HCT116 (cell line): ENCODE measurements at regions not wholly inside any gene's neighbourhood (a gene's known extent, or its start where the extent isn't known, plus 50 kb on each side); places are given as distances from the start of the nearest gene placed in this dataset.

Experiments
- ATAC-seq: fragments of 200-7000 bp; cut with Tn5 transposase; 2 replicates; pipeline ENCODE4 v1.9.1; 2020; ENCODE audit warnings: mild to moderate bottlenecking, moderate library complexity
- BruUV-seq: library from RNA; stranded (reverse); fragments of 400-500 nt; replicated peaks from 2 replicates; lab custom pipeline; 2021; lab: Mats Ljungman, UMichigan
- CTCF ChIA-PET: fragments of 300-600 bp; sonication (Branson Sonifier 250); formaldehyde crosslinking; loops from one replicate; lab custom pipeline; 2021; ENCODE audit warnings: antibody characterized with exemption; lab: Charles Lee
- POLR2A ChIA-PET: fragments of 300-600, 350-600 bp; sonication (Branson Sonifier 250); formaldehyde crosslinking; loops from one replicate; lab custom pipeline; 2021; ENCODE audit warnings: antibody characterized with exemption; lab: Charles Lee
- RAD21 ChIA-PET, 2 experiments: fragments of 300-600 bp; sonication (Branson Sonifier 250); formaldehyde crosslinking; loops; one replicate each; lab custom pipeline; 2023; ENCODE audit warnings: low total read pairs in 2 of 2; ENCODE audit not compliant: uncharacterized antibody in 2 of 2, unreplicated experiment in 2 of 2, low non-redundant PET in 1 of 2; lab: Charles Lee
- DNase-seq: peaks from one replicate; pipeline ENCODE4 v3.0.0-alpha.2; 2010; ENCODE audit warnings: low read depth, low spot score
- H2AFZ ChIP-seq: fragments of 200-600 bp; shearing (Covaris generic), sonication (generic); 2 replicates; pipeline ENCODE4 v1.6.1; 2017; ENCODE audit warnings: low read depth, mixed run types, mixed read lengths, antibody characterized with exemption, low read length; ENCODE audit not compliant: poor library complexity, severe bottlenecking
- H3K27ac ChIP-seq: 2 replicates; pipeline ENCODE4 v1.5.1; 2012; ENCODE audit warnings: low read depth, low read length
- H3K27me3 ChIP-seq: fragments of 200-600 bp; sonication (generic); 2 replicates; pipeline ENCODE4 v1.6.1; 2016; ENCODE audit warnings: mixed run types, low read length, mixed read lengths; ENCODE audit not compliant: insufficient read depth
- H3K36me3 ChIP-seq, 2 experiments: fragments of 200-500 bp in 1 of 2; fragments of 200-600 bp in 1 of 2; sonication (Bioruptor generic) in 1 of 2; sonication (generic) in 1 of 2; 2 replicates each; pipeline versions ENCODE4 v1.5.1 to v1.6.1; 2014 to 2016; ENCODE audit warnings: low read length in 2 of 2, inconsistent platforms in 1 of 2, mixed read lengths in 1 of 2, mixed run types in 1 of 2; ENCODE audit not compliant: insufficient read depth in 2 of 2, control insufficient read depth in 1 of 2
- H3K4me1 ChIP-seq, 2 experiments: fragments of 200-600 bp in 1 of 2; sonication (generic) in 1 of 2; 2 replicates each; pipeline versions ENCODE4 v1.5.1 to v1.6.1; 2012 to 2017; ENCODE audit warnings: low read length in 2 of 2, inconsistent platforms in 1 of 2, mild to moderate bottlenecking in 1 of 2, mixed read lengths in 1 of 2, mixed run types in 1 of 2, moderate library complexity in 1 of 2; ENCODE audit not compliant: insufficient read depth in 2 of 2, control insufficient read depth in 1 of 2
- H3K4me2 ChIP-seq: fragments of 200-600 bp; sonication (generic); 2 replicates; pipeline ENCODE4 v1.6.1; 2017; ENCODE audit warnings: mixed run types, low read length, mixed read lengths
- H3K4me3 ChIP-seq, 2 experiments: fragments of 200-600 bp in 1 of 2; sonication (generic) in 1 of 2; replicated peaks in 1 of 2; 2 replicates each; pipeline ENCODE4 v1.5.1; 2011 to 2016; ENCODE audit warnings: low read length in 2 of 2, control low read depth in 1 of 2, low read depth in 1 of 2, mild to moderate bottlenecking in 1 of 2, mixed read lengths in 1 of 2, mixed run types in 1 of 2
- H3K79me2 ChIP-seq: fragments of 200-600 bp; sonication (generic); 2 replicates; pipeline ENCODE4 v1.6.1; 2017; ENCODE audit warnings: mild to moderate bottlenecking, mixed run types, low read length, moderate library complexity, mixed read lengths; ENCODE audit not compliant: insufficient read depth
- H3K9ac ChIP-seq: fragments of 200-600 bp; sonication (generic); 2 replicates; pipeline ENCODE4 v1.6.1; 2016; ENCODE audit warnings: low read length, mixed read lengths
- H3K9me2 ChIP-seq: fragments of 200-600 bp; sonication (generic), shearing (Covaris generic); 2 replicates; pipeline ENCODE4 v1.6.1; 2017; ENCODE audit warnings: mixed run types, mild to moderate bottlenecking, moderate library complexity; ENCODE audit not compliant: insufficient read depth
- H3K9me3 ChIP-seq, 2 experiments: fragments of 200-500 bp in 1 of 2; fragments of 200-600 bp in 1 of 2; sonication (Bioruptor generic) in 1 of 2; sonication (generic) in 1 of 2; 2 replicates each; pipeline ENCODE4 v1.6.1; 2014 to 2017; ENCODE audit warnings: low read length in 2 of 2, mixed read lengths in 2 of 2, inconsistent platforms in 1 of 2, low read depth in 1 of 2, mild to moderate bottlenecking in 1 of 2, mixed run types in 1 of 2, moderate library complexity in 1 of 2; ENCODE audit not compliant: control insufficient read depth in 1 of 2, insufficient read depth in 1 of 2
- H4K20me1 ChIP-seq: fragments of 200-600 bp; sonication (generic), shearing (Covaris generic); 2 replicates; pipeline ENCODE4 v1.6.1; 2017; ENCODE audit warnings: mixed run types, mild to moderate bottlenecking, moderate library complexity; ENCODE audit not compliant: insufficient read depth
- ATF3 ChIP-seq: IDR thresholded peaks from 2 replicates; pipeline ENCODE4 v1.6.1; 2012
- CEBPB ChIP-seq: IDR thresholded peaks from 2 replicates; pipeline ENCODE4 v1.6.1; 2012; ENCODE audit warnings: low read depth
- EGR1 ChIP-seq: IDR thresholded peaks from 2 replicates; pipeline ENCODE4 v1.6.1; 2012; ENCODE audit warnings: low read depth
- ELF1 ChIP-seq: IDR thresholded peaks from 2 replicates; pipeline ENCODE4 v1.6.1; 2012; ENCODE audit warnings: low read depth, borderline replicate concordance
- EZH2 ChIP-seq: fragments of 200-600 bp; sonication (generic); IDR thresholded peaks from 2 replicates; pipeline ENCODE4 v1.6.1; 2017; ENCODE audit warnings: antibody characterized with exemption, mixed run types
- FOSL1 ChIP-seq: IDR thresholded peaks from 2 replicates; pipeline ENCODE4 v1.6.1; 2012; ENCODE audit warnings: low read depth
- JUND ChIP-seq: IDR thresholded peaks from 2 replicates; pipeline ENCODE4 v1.6.1; 2012
- POLR2AphosphoS5 ChIP-seq: IDR thresholded peaks from 2 replicates; pipeline ENCODE4 v1.6.1; 2011; ENCODE audit warnings: mild to moderate bottlenecking, low read depth, low read length, moderate library complexity
- RAD21 ChIP-seq: IDR thresholded peaks from 2 replicates; pipeline ENCODE4 v1.6.1; 2012; ENCODE audit warnings: low read depth, mild to moderate bottlenecking
- SIN3A ChIP-seq: IDR thresholded peaks from 2 replicates; pipeline ENCODE4 v1.6.1; 2012; ENCODE audit warnings: low read depth
- SP1 ChIP-seq: IDR thresholded peaks from 2 replicates; pipeline ENCODE4 v1.6.1; 2012; ENCODE audit warnings: low read depth
- TCF7L2 ChIP-seq: IDR thresholded peaks from 2 replicates; pipeline ENCODE4 v1.7.0; 2011; ENCODE audit warnings: borderline replicate concordance, inconsistent platforms; ENCODE audit not compliant: insufficient read depth, insufficient read length; ENCODE audit errors: extremely low read depth
- YY1 ChIP-seq: IDR thresholded peaks from 2 replicates; pipeline ENCODE4 v1.6.1; 2011; ENCODE audit warnings: low read length, low read depth, moderate library complexity, mild to moderate bottlenecking; ENCODE audit not compliant: insufficient replicate concordance; ENCODE audit errors: extremely low read depth
- intact Hi-C: fragments of 100-400 bp; cut with micrococcal nuclease; formaldehyde crosslinking; loops from 2 replicates; pipeline ENCODE4 v1.10.0; 2022
- TF ChIP-seq, protein P1 (sequence below): IDR thresholded peaks from 2 replicates; pipeline ENCODE4 v1.6.1; 2012
- TF ChIP-seq, protein P2 (sequence below): IDR thresholded peaks from 2 replicates; pipeline ENCODE4 v1.6.1; 2011; ENCODE audit warnings: mild to moderate bottlenecking, low read length, moderate library complexity; ENCODE audit not compliant: insufficient replicate concordance; ENCODE audit errors: extremely low read depth
- TF ChIP-seq, protein P3 (sequence below), 3 experiments: fragments of 200-600 bp in 1 of 3; sonication (generic) in 1 of 3; IDR thresholded peaks in 2 of 3; conservative IDR thresholded peaks in 1 of 3; 2 replicates each; pipeline ENCODE4 v1.5.1; 2012 to 2017; ENCODE audit warnings: low read depth in 2 of 3, low read length in 2 of 3, antibody characterized with exemption in 1 of 3, borderline replicate concordance in 1 of 3, control low read depth in 1 of 3, mild to moderate bottlenecking in 1 of 3, mixed read lengths in 1 of 3, mixed run types in 1 of 3, moderate library complexity in 1 of 3; ENCODE audit not compliant: insufficient read depth in 1 of 3

DNA sequence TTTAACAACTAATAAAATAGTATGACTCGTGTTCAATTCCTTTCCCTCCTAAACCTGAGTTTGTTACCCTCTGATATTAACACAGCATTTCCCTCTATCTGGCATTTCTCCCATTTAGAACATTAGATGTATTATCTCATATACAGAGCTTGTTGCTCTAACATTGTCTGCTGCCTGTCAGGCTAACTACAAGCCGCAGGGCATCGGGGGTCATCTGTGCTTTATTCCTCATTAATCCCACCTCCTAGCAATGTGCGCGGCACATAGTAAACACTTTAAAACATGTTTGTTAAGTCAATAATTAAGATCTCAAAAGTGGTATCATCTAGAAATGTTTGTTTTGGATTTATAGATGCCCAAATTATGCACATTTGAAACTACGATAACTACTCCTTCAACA is 52.9 kb upstream of the NEBL start (continued):
- no peak for TF ChIP-seq YY1

DNA sequence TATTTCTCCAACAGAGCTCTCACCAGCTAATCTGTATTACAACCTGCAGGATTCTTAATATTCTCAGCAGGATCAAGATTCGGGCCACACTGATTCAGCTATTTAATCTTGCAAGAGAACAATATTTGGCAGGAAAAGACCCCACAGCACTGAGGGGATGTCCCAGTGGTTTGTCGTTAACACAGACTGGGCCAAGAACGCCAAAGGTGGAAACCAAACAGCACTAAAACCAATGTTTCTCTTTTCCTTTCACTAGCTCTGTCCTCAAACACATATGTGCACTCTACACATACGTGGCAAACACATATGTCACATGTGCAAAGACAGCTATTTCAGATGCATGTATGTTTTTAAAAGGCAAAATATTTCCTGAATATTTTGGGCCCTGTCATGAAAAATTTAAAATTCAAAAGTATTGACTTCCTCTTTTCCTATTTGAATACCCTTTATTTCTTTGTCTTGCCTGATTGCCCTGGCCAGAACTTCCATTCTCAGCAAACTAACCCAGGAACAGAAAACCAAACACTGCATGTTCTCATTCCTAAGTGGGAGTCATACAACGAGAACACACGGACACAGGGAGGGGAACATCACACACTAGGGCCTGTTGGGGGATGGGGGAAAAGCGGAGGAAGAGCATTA is 51.7 kb upstream of the NEBL start:
- Histone ChIP-seq H3K27me3 (no peaks in the 10 kb centered on the region), H3K4me1 (no peaks in the 10 kb centered on the region), H3K9me3 (no peaks in the 10 kb centered on the region), H3K9me2 (no peaks in the 10 kb centered on the region), H3K36me3 (no peaks in the 10 kb centered on the region), H4K20me1 (no peaks in the 10 kb centered on the region), H3K9ac (no peak overlapping the region), H3K27ac (no peak overlapping the region), H3K79me2 (no peaks in the 10 kb centered on the region), H2AFZ (no peak overlapping the region), H3K4me3 (no peak overlapping the region), H3K4me2 (no peak overlapping the region)
- ATAC-seq, result no peak
- ChIA-PET CTCF (no interaction called here), POLR2A (no interaction called here), RAD21 (no interaction called here)
- no TSS peak for BruUV-seq
- intact Hi-C loops, result no loop called here
- TF ChIP-seq JUND (no peak), CEBPB (no peak), TCF7L2 (no peak), ATF3 (no peak), EGR1 (no peak), EZH2 (no peak), POLR2AphosphoS5 (no peak), SIN3A (no peak), SP1 (no peak), RAD21 (no peak), ELF1 (no peak), FOSL1 (no peak)
- TF ChIP-seq, protein P1, sequence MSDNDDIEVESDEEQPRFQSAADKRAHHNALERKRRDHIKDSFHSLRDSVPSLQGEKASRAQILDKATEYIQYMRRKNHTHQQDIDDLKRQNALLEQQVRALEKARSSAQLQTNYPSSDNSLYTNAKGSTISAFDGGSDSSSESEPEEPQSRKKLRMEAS, result no peak
- TF ChIP-seq, protein P2, sequence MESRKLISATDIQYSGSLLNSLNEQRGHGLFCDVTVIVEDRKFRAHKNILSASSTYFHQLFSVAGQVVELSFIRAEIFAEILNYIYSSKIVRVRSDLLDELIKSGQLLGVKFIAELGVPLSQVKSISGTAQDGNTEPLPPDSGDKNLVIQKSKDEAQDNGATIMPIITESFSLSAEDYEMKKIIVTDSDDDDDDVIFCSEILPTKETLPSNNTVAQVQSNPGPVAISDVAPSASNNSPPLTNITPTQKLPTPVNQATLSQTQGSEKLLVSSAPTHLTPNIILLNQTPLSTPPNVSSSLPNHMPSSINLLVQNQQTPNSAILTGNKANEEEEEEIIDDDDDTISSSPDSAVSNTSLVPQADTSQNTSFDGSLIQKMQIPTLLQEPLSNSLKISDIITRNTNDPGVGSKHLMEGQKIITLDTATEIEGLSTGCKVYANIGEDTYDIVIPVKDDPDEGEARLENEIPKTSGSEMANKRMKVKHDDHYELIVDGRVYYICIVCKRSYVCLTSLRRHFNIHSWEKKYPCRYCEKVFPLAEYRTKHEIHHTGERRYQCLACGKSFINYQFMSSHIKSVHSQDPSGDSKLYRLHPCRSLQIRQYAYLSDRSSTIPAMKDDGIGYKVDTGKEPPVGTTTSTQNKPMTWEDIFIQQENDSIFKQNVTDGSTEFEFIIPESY, result no peak
- TF ChIP-seq, protein P3, sequence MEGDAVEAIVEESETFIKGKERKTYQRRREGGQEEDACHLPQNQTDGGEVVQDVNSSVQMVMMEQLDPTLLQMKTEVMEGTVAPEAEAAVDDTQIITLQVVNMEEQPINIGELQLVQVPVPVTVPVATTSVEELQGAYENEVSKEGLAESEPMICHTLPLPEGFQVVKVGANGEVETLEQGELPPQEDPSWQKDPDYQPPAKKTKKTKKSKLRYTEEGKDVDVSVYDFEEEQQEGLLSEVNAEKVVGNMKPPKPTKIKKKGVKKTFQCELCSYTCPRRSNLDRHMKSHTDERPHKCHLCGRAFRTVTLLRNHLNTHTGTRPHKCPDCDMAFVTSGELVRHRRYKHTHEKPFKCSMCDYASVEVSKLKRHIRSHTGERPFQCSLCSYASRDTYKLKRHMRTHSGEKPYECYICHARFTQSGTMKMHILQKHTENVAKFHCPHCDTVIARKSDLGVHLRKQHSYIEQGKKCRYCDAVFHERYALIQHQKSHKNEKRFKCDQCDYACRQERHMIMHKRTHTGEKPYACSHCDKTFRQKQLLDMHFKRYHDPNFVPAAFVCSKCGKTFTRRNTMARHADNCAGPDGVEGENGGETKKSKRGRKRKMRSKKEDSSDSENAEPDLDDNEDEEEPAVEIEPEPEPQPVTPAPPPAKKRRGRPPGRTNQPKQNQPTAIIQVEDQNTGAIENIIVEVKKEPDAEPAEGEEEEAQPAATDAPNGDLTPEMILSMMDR (IDR thresholded peaks at IDR 0.05 in 2 of 3, conservative IDR thresholded peaks at IDR 0.05 in 1 of 3; ENCODE audit: borderline replicate concordance in 1 of 3, insufficient read depth in 1 of 3, low read depth in 2 of 3, low read length in 2 of 3), result no peak
- DNase-seq, result no peak
